ENCODE measurements at regions not wholly inside any gene's neighbourhood (a gene's known extent, or its start where the extent isn't known, plus 50 kb on each side); places are given as distances from the start of the nearest gene placed in this dataset.
"Not testable (repeated sequence)": the region's sequence is repeated elsewhere in the genome, so short reads cannot be mapped to it uniquely, and the experiment has no call there.

GRCh38 chr3:125697979-125698640 lies 102.8 kb upstream of the OSBPL11 start:
- not testable (repeated sequence) for DNase-seq

- no peak for DNase-seq
Measured at GRCh38 chr3:125715651-125716050, 120.4 kb upstream of the OSBPL11 start.

GRCh38 chr3:125732151-125732550 lies 136.9 kb upstream of the OSBPL11 start:
- not testable (repeated sequence) for DNase-seq

- DNase-seq, result not testable (repeated sequence)
Measured at GRCh38 chr3:125741991-125742718, 146.9 kb upstream of the OSBPL11 start.

- peak; percentile 27 for DNase-seq
Measured at GRCh38 chr3:125742845-125743244, 147.5 kb upstream of the OSBPL11 start.

GRCh38 chr3:125757050-125757449 lies 161.8 kb upstream of the OSBPL11 start:
- DNase-seq, result not testable (repeated sequence)

GRCh38 chr3:125758641-125759130 lies 163.4 kb upstream of the OSBPL11 start:
- not testable (repeated sequence) for DNase-seq

- DNase-seq, result not testable (repeated sequence)
Measured at GRCh38 chr3:125762601-125763000, 167.3 kb upstream of the OSBPL11 start.

GRCh38 chr3:125766285-125766826 lies 171.1 kb upstream of the OSBPL11 start:
- peak; percentile 30 for DNase-seq

- DNase-seq, result not testable (repeated sequence)
Measured at GRCh38 chr3:125766931-125767330, 171.6 kb upstream of the OSBPL11 start.

GRCh38 chr3:125767641-125768040 lies 172.3 kb upstream of the OSBPL11 start:
- DNase-seq, result no peak

- not testable (repeated sequence) for DNase-seq
Measured at GRCh38 chr3:125768821-125769220, 173.5 kb upstream of the OSBPL11 start.

GRCh38 chr3:125771506-125771905 lies 176.2 kb upstream of the OSBPL11 start:
- not testable (repeated sequence) for DNase-seq

- DNase-seq, result not testable (repeated sequence)
Measured at GRCh38 chr3:125774433-125775034, 179.2 kb upstream of the OSBPL11 start.

- DNase-seq, result not testable (repeated sequence)
Measured at GRCh38 chr3:125775106-125775505, 179.8 kb upstream of the OSBPL11 start.

GRCh38 chr3:125775606-125776294 lies 180.5 kb upstream of the OSBPL11 start:
- not testable (repeated sequence) for DNase-seq

- DNase-seq, result not testable (repeated sequence)
Measured at GRCh38 chr3:125779276-125779675, 184.0 kb upstream of the OSBPL11 start.

- not testable (repeated sequence) for DNase-seq
Measured at GRCh38 chr3:125779918-125780317, 184.6 kb upstream of the OSBPL11 start.

GRCh38 chr3:125781678-125782077 lies 186.4 kb upstream of the OSBPL11 start:
- not testable (repeated sequence) for DNase-seq

- DNase-seq, result not testable (repeated sequence)
Measured at GRCh38 chr3:125790312-125790711, 178.7 kb upstream of the ROPN1B start.

GRCh38 chr3:125791021-125791420 lies 178.0 kb upstream of the ROPN1B start:
- DNase-seq, result not testable (repeated sequence)

- not testable (repeated sequence) for DNase-seq
Measured at GRCh38 chr3:125810010-125810409, 159.0 kb upstream of the ROPN1B start.

GRCh38 chr3:125822175-125822574 lies 146.8 kb upstream of the ROPN1B start:
- not testable (repeated sequence) for DNase-seq
